Colon (tissue), 2 donors: ENCODE measurements at regions not wholly inside any gene's neighbourhood (a gene's known extent, or its start where the extent isn't known, plus 50 kb on each side); places are given as distances from the start of the nearest gene placed in this dataset.
"Not testable (repeated sequence)": the region's sequence is repeated elsewhere in the genome, so short reads cannot be mapped to it uniquely, and the experiment has no call there.

ENCODE experiments used
- FAIRE-seq: peaks from 2 replicates; lab custom pipeline; 2012; peaks lifted over from hg19 to GRCh38; lab: Jason Lieb, UNC
- donor health status: control.
- donor health status: control.

DNA sequence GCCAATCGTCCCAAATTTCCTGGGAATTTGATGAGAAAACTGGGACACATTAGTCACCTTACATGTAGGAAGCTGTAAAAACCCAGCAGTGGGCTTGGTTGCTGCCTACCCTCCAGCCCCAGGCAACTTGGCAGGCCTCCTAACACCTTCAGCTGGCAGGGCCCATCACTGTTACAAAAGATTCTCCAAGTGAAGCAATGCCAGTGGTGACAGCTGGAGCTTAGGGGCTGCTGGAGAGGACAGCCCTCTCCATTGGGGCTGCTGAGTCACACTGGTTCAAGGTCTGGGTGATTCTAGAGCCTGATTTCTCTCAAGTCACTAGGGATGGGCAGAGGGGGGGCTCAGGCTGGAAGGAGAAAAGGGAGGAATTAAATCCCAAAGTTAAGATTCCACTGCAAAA lies 180.6 kb downstream of the COPRS start:
- no peak for FAIRE-seq

DNA sequence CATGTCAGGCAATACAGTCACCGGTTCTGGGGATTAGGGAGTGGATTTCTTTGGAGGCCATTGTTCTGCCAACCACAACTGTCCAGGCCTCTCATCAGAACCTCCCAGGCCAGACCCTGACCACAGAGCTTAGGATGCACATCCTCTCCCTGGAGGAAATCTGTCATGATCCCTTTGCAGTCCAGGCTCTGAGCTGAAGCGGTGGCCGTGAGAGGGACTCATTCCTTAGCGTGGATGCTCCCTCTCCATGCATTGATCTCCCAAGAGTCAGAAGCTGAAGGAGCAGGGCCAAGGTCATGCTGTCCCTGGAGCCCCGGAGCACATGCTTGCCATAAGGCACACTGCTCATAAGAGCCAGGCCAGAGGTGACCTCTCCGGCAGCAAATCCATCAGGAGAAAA lies 181.4 kb downstream of the COPRS start:
- FAIRE-seq, result no peak

DNA sequence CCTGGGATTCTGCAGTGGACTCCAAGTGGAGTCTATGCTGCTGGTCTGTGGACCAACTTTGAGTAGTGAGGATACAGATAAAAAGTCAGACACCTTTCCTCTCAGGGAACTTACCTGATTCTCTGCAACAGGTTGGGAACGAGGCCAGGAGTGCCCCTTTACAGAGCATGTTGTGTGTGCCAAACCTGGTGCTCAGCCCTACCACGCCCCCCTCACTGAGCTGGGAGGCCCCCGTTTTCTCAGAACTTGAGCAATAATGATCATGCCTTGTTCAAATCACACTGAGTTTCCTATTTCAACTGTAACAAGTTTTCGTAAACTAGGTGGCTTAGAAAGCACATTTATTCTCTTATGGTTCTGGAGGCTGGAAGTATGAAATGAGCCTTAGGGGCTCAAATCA lies 182.0 kb downstream of the COPRS start:
- FAIRE-seq, result no peak

DNA sequence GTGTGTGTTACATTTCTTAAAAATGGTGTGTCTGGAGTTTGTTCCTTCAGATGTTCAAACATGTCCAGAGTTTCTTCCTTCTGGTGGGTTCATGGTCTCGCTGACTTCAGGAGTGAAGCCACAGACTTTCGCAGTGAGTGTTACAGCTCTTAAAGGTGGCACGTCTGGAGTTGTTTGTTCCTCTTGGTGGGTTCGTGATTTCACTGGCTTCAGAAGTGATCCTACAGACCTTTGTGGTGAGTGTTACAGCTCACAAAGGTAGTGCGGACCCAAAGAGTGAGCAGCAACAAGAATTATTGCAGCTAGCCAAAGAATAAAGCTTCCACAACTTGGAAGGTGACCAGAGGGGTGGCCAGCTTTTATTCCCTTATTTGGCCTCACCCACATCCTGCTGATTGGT lies 183.7 kb downstream of the COPRS start:
- not testable (repeated sequence) for FAIRE-seq

DNA sequence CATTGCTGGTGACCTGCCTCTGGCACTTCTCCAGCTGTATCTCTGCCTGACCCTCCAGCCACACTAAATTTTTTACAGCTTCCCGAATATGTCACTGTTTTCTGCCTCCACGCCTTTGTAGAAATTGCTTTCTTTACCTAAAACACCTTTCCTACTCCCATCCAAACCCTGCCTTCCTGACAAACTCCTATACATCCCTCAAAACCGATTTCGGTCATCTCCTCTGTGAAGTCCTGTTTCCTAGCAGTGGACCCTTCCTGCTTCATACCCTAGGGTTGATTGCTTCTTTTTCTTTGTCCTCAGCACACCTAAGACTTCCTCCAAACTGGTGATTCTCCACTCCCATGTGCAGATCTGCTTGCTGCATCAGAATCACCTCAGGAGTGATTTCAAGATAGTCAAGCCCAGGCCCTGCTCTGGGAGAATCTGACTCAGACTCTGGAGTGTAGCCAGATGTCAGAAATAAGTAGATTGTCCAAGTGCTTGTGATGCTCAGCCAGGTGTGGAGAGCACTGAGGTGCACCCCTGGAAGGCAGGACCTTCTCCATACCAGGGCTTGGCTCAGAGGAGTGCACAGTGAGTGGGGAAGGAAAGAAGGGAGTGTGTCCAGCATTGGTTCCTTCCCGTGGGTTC lies 184.2 kb downstream of the COPRS start:
- no peak for FAIRE-seq

DNA sequence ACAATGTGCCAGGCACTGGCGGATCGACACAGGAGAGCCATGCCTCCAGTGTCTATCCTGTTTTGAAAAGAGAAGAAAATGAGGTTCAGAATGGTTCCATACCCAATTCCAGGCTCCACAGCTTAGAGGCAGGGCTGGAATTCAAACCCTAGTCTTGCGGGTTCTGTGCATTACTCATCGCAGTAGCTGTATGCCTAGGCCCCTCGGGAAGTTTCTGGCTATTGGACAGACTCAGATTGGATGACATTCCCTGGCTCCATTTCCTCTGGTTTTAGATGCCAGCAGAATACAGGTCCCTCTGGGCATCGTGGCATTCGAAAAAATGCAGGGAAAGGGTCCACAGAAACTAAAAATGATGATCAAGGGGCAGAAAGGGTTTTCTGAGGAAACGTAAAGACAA lies 184.7 kb downstream of the COPRS start:
- no peak for FAIRE-seq

DNA sequence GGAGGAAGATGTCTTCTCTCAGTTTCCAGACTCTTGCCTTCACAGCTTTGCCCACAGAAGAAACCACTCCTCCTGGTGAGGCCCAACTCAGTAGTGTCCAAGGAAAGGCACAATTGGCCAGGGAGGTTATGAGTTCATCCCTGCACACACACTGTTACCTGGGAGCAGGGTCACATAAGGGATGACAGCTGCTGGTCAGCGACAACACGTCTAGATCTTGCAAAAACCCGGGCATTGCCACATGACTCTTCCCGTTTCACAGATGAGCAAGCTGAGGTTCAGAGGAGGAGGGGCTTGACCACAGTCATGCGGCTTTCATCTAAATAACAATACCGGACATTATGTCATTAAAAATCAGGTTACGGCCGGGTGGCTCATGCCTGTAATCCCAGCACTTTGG lies 186.0 kb downstream of the COPRS start:
- no peak for FAIRE-seq

DNA sequence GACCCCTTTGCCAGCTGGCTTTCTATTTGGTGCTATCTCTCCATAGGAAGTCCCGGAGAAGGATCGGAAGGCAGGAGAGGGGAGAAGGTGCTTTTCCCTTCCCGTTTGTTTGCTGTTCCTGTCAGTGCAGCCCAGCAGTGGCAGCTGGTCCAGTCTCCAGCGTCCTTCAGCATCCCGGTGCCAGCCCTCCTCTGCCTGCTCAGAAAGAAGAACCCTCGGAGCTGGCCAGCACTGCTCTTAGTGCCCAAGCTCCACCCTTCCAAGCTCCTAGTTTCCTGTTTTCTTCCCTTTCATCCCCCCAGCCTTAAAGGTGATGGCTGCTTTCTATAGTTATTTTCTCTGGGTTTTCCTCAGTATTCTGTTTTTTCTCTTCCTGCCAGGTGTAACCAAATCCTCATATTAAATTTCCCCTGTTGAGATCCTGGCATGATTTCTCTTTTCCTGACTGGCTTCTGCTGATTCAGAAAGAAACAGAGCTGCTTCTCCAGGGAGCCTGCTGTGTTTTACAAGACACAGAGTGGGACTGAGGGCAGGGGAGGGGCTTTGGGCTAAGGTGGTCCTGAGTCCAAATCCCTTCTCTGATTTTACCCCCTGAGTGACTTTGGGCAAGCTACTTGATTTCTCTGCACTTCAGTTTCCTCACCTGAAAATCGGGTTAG lies 186.8 kb downstream of the COPRS start:
- no peak for FAIRE-seq

DNA sequence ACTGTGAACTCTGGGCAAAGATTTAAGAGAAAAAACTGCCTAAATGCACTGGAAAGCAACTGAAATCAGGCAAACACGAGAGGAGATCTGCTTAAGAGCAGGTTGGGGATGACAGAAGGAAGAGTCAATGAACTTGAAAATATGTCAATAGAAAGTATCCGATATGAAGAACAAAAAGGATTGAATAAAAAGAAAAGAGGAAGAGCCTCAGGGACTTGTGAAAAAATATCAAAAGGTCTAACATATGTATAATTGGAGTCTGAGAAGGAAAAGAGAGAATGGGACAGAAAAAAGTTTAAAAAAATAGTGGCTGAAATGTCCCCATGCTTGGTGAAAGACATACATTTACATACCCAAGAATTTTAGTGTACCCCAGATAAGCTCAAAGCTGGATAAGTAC lies 195.5 kb downstream of the COPRS start:
- FAIRE-seq, result no peak

DNA sequence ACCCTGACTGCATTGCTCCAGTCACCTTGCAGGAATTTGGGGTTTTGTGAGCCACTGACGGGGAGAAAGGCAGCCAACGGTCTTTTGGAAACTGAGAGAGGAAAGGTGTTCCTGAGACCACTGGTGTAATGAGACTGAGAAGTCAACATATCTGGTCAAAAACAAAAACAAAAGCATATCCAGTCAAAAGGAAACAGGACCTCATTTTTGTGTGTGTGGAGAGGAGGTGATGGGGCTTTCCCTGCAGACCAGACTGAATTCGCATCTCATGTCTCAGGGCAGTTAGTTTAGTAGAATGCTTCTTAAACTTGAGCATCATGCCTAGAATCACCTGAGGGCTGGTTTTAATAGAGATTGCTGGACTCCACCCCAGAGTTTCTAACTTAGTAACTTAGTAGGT lies 198.4 kb downstream of the COPRS start:
- FAIRE-seq, result no peak

DNA sequence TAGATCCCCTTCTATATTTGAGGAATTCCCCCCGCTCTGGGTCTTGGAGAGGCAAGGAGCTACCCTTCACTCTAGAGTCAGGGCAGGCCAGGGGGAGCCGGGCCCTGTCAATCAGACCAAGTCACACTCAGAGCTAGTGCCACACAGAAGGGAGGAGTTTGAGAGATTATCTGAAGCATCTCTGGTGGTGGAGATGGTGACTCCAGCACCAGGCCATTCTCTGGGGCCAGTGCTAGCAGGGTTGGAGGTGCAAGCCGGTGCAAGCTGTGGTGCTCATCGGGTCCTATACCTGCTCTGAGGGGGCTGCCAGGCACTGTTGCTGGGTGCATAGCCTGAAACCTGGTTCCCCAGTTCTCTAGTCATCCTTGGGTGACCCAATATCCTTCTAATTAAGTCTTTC lies 201.2 kb downstream of the COPRS start:
- FAIRE-seq, result no peak

DNA sequence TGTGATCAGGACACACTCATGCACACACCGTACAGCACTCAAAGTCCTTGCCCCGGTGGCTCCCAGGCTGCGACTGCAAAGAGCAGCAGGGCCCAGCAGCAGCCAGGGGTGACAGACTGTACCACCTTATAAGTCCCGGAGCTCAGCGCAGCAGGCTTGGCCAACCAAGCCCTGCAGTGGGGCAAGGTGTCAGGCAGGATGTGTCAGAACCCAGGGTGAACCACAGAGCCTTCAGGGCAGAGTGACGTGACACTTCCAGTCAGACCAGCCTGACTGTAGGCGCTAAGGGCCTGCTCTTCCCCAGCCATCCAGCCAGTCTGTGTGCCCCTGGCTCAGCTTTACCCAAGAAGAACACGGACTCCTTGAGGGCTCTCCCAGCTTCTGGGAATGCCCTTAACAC lies 204.1 kb downstream of the COPRS start:
- FAIRE-seq, result no peak

DNA sequence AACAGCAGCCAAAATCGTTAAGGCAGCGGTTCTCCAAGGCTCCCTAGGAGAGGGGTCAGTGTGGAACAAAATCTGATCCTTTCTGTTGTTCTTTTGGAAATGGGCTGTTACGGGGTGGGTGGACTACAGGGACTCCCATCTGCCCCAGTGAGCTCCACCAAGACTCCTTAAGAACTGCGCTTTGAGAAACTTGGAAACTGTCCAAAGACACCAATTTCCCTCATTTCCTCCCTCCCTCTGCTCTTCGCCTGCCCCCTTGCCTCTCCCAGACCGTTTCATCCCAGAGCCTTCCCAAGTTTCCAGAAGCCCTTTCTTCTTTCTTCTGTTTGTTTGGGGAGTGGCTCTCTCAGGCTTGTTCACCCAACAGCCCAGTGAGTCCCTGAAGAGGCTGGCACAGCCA lies 205.4 kb downstream of the COPRS start:
- FAIRE-seq, result no peak

DNA sequence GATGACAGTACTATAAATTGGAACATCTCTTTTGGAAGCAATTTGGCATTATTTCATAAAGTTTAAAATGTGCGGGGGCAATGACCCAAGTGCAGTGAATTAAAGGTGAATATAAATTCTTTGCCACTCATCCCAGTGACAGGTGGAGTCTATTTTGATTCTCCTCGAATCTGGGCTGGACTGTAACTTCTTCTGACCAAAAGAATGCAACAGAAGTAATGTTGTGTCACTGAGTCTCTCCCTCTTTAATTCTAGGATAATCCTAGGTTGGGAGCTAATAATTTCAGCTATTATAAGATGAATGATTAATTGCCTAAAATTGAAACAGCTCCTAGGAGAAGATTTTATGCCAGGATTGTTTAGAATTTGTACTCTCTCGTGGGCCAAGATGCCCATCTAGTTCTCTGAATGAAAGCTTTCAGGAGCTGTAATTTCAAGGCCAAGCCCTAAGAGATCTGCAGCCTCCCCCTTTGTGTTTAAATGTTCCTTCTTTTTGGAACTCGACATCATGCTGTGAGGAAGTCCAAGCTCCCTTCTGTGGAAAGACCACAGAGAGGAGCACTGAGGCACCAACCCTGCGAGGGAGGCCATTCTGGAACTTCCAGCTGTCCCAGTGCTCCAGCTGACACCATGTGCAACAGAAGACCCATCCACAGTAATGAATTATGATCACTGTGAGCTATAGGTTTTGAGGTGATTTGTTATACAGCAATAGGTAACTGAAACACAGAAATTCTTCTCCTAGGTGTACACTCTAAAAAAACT lies 208.1 kb downstream of the COPRS start:
- no peak for FAIRE-seq

DNA sequence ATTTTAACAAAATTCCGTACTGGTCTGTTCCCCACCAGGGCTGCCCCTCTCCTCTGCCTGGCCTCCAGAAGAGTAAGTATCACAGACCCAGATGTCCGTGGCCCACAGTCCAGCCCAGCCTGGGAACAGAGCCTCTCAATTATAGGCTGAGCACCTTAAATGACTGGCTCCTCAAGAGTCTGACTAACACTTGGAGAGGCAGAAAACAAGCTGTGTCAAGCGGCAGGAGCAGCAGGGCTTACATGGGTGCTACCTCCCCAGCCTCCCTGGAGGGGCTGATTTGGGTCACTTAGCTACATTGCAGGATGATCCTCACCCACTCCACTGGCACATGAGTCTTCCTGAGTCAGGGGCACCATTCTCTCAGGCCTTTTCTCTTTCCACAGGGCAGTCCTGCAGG lies 209.7 kb downstream of the COPRS start:
- FAIRE-seq, result no peak

DNA sequence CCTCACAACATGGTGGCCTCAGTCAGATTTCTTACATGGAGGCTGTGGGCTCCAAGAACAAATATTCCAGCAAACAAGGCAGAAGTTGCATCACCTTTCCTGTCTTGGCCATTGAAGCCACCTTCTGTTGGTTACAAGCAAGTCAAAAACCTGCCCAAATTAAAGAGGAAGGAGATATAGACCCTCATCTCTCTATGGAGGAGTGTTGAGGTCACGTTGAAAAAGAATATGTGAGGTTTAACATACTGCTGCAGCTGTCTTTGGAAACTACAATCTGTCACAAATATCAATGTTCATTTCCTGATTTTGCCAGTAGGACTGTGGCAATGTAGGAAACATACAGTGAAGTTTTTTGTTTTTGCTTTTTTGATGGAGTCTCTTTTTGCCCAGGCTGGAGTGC lies 211.4 kb downstream of the COPRS start:
- FAIRE-seq, result no peak

DNA sequence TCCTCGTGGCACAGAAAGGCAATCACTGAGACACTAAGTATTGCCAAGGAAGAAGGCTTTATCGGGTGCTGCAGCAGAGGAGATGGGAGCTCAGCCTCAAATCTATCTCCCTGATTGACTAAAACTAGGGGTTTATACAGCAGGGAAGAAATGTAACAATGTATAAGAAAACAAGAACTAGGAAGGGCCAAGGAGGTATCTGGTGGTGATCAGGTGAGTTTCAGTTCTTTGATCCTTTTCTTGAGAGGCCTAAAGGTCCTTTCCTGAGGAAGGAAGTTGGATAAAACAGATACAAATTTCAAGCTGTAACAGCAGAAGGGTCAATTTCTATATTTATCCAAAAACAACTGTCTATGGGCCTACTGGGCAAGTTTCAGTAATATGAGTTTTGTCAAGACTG lies 212.4 kb downstream of the COPRS start:
- no peak for FAIRE-seq

DNA sequence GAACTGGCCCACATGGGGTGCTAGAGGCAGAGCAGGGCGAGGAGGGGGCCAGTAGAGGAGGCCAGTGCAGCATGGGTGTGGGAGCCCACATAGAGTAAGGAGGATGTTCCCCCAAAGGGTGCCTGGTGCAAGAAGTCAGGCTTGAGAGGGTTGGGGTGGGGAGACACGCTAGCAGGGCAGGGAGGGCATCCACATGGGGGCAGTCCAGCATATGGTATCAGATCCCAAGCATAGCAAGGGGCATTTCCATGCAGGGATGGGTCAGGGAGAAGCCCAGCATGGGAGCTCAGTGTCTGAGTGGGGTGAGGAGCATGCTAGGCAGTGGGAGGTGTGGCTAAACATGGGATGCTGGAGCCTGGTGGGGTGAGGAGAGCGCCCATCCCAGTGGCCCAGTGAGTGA lies 213.7 kb downstream of the COPRS start:
- no peak for FAIRE-seq

DNA sequence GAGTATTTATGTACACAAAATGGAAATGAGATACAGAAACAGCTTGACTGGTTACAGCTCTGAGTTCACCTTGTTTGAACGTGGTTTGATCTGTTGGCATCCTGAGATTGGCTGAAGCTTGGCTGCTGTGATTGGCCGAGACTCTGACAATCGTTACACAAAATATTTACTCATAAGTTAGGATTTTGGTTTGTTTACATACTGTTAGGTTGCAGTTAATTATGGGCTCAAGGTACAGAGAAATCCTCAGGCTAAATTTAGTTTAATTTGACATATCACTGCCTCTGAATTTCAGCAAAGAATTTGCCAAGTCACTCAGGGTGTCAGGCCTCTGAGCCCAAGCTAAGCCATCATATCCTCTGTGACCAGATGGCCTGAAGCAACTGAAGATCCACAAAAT lies 227.3 kb downstream of the COPRS start:
- FAIRE-seq, result no peak

DNA sequence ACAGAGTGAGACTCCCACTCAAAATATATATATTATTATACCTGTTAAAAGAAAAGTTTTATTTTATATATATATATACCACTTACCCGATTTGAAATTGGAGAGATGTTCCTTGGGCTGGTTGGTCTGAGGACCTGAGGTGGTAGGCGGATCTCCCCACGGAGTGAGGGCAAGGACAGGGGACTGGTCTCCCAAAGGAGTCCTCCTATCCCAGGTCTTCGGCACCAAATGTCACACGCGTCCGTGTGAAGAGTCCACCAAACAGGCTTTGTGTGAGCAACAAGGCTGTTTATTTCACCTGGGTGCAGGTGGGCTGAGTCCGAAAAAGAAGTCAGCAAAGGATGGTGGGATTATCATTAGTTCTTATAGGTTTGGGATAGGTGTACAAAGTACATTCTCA lies 228.2 kb downstream of the COPRS start:
- FAIRE-seq, result not testable (repeated sequence)

DNA sequence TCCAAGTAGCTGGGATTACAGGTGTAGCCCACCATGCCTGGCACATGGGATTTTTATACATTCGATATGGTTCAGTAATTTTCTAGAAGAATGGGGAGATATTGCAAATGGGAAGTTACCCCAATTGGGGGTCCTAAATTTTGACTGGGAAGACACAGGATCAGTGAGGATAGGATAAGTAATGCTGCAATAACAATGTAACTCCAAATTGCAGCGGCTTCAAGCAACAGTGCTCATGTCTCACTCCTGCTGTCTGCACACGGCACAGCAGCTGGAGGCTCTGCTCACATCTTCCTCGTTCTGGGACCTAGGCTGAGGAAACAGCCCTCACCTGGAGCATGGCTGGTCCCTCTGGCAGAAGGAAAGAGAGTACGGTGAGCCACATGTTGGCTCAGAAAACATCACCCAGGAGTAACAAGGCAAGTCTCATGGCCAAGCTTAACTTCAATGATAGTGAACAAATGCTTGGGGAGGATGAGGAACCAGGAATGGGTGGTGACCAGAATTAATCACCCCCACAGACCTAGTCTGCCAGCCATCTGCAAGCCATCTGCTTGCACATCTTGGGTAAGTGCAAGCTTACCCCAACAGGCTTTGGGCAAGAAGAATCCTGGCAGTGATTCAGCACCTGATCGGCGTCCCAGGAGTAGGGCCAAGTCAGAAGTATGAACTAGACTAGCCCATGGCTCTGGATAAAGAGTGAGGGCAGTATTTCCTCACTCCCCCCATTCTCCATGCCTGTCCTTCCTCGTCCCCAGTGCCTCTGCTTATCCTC lies 229.2 kb downstream of the COPRS start:
- FAIRE-seq, result no peak

DNA sequence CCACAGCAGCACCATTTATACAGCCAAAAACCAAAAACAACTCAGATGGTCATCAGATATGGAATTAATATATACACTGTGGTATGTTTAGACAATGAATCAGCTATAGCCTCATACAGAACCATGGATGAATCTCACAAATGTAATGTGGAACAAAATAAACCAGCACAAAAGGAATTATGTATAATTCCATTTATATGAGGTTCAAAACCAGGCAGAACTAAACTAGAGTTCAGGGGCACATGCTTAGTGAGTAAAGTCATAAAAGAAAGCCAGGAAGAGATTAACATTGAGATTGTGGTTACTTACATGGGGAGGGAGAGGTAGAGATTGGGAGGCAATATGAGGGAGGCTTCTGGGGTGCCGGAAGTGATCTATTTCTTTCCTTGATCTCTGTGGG lies 231.1 kb downstream of the COPRS start:
- FAIRE-seq, result no peak

DNA sequence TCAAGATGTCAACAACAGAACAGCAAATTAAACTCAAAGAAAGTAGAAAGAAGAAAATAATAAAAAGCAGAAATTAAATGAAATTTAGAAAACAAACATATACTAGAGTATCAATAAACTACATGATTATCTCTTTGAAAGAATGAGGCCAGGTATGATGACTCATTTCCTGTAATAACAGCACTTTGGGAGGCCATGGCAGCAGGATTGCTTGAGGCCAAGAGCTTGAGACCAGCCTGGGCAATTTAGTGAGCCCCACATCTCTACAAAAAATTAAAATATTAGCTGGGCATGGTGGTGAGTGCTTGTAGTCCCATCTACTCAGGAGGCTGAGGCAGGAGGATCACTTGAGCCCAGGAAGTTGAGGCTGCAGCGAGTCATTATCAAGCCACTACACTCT lies 232.5 kb downstream of the RAB11FIP4 start:
- no peak for FAIRE-seq
